Fibroblast of lung (primary cell): ENCODE measurements at regions not wholly inside any gene's neighbourhood (a gene's known extent, or its start where the extent isn't known, plus 50 kb on each side); places are given as distances from the start of the nearest gene placed in this dataset.
A peak's percentile ranks its signal among the peaks of the same experiment; 100 is the strongest.

Experiments
- DNase-seq, 2 donors: peaks; one replicate each; pipeline versions ENCODE4 v3.0.0 to v3.0.0-alpha.2; 2010; ENCODE audit warnings: low read depth in 2 of 2
- H2AFZ ChIP-seq: 2 replicates; pipeline ENCODE4 v1.5.1; 2012; ENCODE audit warnings: low read length, control low read depth, inconsistent platforms
- H3K27ac ChIP-seq: 2 replicates; pipeline ENCODE4 v1.5.1; 2011; ENCODE audit warnings: low read length, control low read depth; ENCODE audit not compliant: insufficient read depth
- H3K27me3 ChIP-seq: 2 replicates; pipeline ENCODE4 v1.5.1; 2011; ENCODE audit warnings: mild to moderate bottlenecking, low read length; ENCODE audit not compliant: control insufficient read depth, insufficient read depth
- H3K36me3 ChIP-seq: 2 replicates; pipeline ENCODE4 v1.5.1; 2011; ENCODE audit warnings: low read length; ENCODE audit not compliant: control insufficient read depth, insufficient read depth
- H3K4me1 ChIP-seq: 2 replicates; pipeline ENCODE4 v1.5.1; 2011; ENCODE audit warnings: low read length; ENCODE audit not compliant: control insufficient read depth, insufficient read depth; ENCODE audit errors: extremely low read depth
- H3K4me2 ChIP-seq: 2 replicates; pipeline ENCODE4 v1.5.1; 2011; ENCODE audit warnings: low read length, control low read depth; ENCODE audit not compliant: insufficient read depth; ENCODE audit errors: extremely low read depth
- H3K4me3 ChIP-seq, 4 experiments: fragments of 200-600 bp in 1 of 4; sonication (generic) in 1 of 4; replicated peaks in 1 of 4; 2 replicates each; pipeline ENCODE4 v1.5.1; 2011 to 2016; ENCODE audit warnings: low read length in 4 of 4, low read depth in 3 of 4, mild to moderate bottlenecking in 3 of 4, control low read depth in 2 of 4, inconsistent platforms in 1 of 4, mixed read lengths in 1 of 4; ENCODE audit not compliant: insufficient read depth in 1 of 4; ENCODE audit errors: control extremely low read depth in 1 of 4
- H3K79me2 ChIP-seq: 2 replicates; pipeline ENCODE4 v1.5.1; 2012; ENCODE audit warnings: mild to moderate bottlenecking, low read length, inconsistent platforms; ENCODE audit not compliant: control insufficient read depth, insufficient read depth
- H3K9ac ChIP-seq: 2 replicates; pipeline ENCODE4 v1.5.1; 2011; ENCODE audit warnings: mild to moderate bottlenecking, low read length, control low read depth; ENCODE audit not compliant: insufficient read depth
- H3K9me3 ChIP-seq: 2 replicates; pipeline ENCODE4 v1.5.1; 2012; ENCODE audit warnings: low read depth, low read length; ENCODE audit not compliant: control insufficient read depth, insufficient read depth
- H4K20me1 ChIP-seq: 2 replicates; pipeline ENCODE4 v1.5.1; 2011; ENCODE audit warnings: low read length; ENCODE audit not compliant: control insufficient read depth, insufficient read depth; ENCODE audit errors: extremely low read depth
- EZH2 ChIP-seq: IDR thresholded peaks from 2 replicates; pipeline ENCODE4 v1.5.1; 2012; ENCODE audit warnings: low read length, control low read depth, mild to moderate bottlenecking; ENCODE audit errors: missing control alignments
- TF ChIP-seq, protein P1 (sequence below), 2 donors: IDR thresholded peaks in 1 of 2; conservative IDR thresholded peaks in 1 of 2; 1 replicate in 1 of 2; 2 replicates in 1 of 2; pipeline ENCODE4 v1.5.1; 2011 to 2012; ENCODE audit warnings: low read length in 2 of 2, control low read depth in 1 of 2, inconsistent platforms in 1 of 2, low read depth in 1 of 2, mild to moderate bottlenecking in 1 of 2

- Histone ChIP-seq H3K9me3 (no peaks in the 10 kb centered on the region), H4K20me1 (no peaks in the 10 kb centered on the region), H3K4me2 (no peak overlapping the region), H3K27ac (no peak overlapping the region), H3K79me2 (no peaks in the 10 kb centered on the region), H3K36me3 (no peaks in the 10 kb centered on the region), H2AFZ (no peak overlapping the region), H3K4me3 (no peak overlapping the region), H3K4me1 (no peaks in the 10 kb centered on the region), H3K9ac (no peak overlapping the region), H3K27me3 (no peaks in the 10 kb centered on the region)
- DNase-seq, result peak in 1 of 2 donors; percentile 81
- TF ChIP-seq, protein P1, sequence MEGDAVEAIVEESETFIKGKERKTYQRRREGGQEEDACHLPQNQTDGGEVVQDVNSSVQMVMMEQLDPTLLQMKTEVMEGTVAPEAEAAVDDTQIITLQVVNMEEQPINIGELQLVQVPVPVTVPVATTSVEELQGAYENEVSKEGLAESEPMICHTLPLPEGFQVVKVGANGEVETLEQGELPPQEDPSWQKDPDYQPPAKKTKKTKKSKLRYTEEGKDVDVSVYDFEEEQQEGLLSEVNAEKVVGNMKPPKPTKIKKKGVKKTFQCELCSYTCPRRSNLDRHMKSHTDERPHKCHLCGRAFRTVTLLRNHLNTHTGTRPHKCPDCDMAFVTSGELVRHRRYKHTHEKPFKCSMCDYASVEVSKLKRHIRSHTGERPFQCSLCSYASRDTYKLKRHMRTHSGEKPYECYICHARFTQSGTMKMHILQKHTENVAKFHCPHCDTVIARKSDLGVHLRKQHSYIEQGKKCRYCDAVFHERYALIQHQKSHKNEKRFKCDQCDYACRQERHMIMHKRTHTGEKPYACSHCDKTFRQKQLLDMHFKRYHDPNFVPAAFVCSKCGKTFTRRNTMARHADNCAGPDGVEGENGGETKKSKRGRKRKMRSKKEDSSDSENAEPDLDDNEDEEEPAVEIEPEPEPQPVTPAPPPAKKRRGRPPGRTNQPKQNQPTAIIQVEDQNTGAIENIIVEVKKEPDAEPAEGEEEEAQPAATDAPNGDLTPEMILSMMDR (conservative IDR thresholded peaks at IDR 0.05 in 1 of 2, IDR thresholded peaks at IDR 0.05 in 1 of 2; ENCODE audit: low read depth in 1 of 2, low read length in 2 of 2), result no peak
- no peak for TF ChIP-seq EZH2
These were observed 1089.5 kb downstream of the BCL11B start for GRCh38 chr14:98182393-98183055.

GRCh38 chr14:98183556-98183955 is 1088.4 kb downstream of the BCL11B start:
- Histone ChIP-seq H4K20me1 (no peaks in the 10 kb centered on the region), H3K4me2 (no peak overlapping the region), H3K9ac (no peak overlapping the region), H3K4me3 (no peak overlapping the region), H3K4me1 (no peaks in the 10 kb centered on the region), H3K79me2 (no peaks in the 10 kb centered on the region), H2AFZ (no peak overlapping the region), H3K9me3 (no peaks in the 10 kb centered on the region), H3K36me3 (no peaks in the 10 kb centered on the region), H3K27ac (no peak overlapping the region), H3K27me3 (no peaks in the 10 kb centered on the region)
- DNase-seq, result no peak
- TF ChIP-seq, protein P1 (conservative IDR thresholded peaks at IDR 0.05 in 1 of 2, IDR thresholded peaks at IDR 0.05 in 1 of 2; ENCODE audit: low read depth in 1 of 2, low read length in 2 of 2), result no peak
- no peak for TF ChIP-seq EZH2

DNA sequence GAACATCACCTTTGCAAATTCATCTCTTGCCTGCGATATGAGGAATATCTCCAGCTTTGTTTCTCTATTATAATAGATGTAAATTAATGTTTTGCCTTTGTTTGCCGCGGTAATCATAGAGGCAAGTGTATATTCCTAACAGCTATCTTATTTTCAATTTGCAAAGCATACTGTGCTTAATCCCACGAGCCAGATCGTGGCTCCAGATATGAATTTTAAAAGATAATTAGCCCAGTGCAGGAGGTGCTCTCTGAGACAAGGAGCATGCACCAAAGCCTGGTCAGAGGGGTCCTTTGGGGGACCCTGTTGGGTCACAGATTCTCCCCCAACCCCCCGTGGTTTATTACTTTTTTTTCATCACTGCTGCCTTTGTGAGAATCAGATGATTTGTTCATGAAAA is 1087.5 kb downstream of the BCL11B start:
- Histone ChIP-seq H3K79me2 (no peaks in the 10 kb centered on the region), H3K4me1 (no peaks in the 10 kb centered on the region), H3K4me2 (no peak overlapping the region), H4K20me1 (no peaks in the 10 kb centered on the region), H3K36me3 (no peaks in the 10 kb centered on the region), H3K4me3 (no peak overlapping the region), H2AFZ (no peak overlapping the region), H3K27me3 (no peaks in the 10 kb centered on the region), H3K27ac (no peak overlapping the region), H3K9ac (no peak overlapping the region), H3K9me3 (no peaks in the 10 kb centered on the region)
- TF ChIP-seq, protein P1 (conservative IDR thresholded peaks at IDR 0.05 in 1 of 2, IDR thresholded peaks at IDR 0.05 in 1 of 2; ENCODE audit: low read depth in 1 of 2, low read length in 2 of 2), result no peak
- TF ChIP-seq EZH2, result no peak
- DNase-seq, result no peak
